ENCODE measurements at regions not wholly inside any gene's neighbourhood (a gene's known extent, or its start where the extent isn't known, plus 50 kb on each side); places are given as distances from the start of the nearest gene placed in this dataset.

GRCh38 chr2:13035866-13036265 lies 319.1 kb downstream of the TRIB2 start:
- Histone ChIP-seq H3K79me1 (ENCODE audit: insufficient read depth, low read depth, low read length, poor library complexity, severe bottlenecking) (no peaks in the 10 kb centered on the region), H3K27ac (ENCODE audit: insufficient read length, low read depth, low read length) (no peak overlapping the region), H2BK20ac (ENCODE audit: low read depth, low read length, poor library complexity, severe bottlenecking) (no peak overlapping the region), H4K8ac (replicated peaks; ENCODE audit: insufficient read length, low read depth, low read length) (no peak overlapping the region), H2AFZ (ENCODE audit: low read length) (no peak overlapping the region), H3K79me2 (ENCODE audit: insufficient read depth, low read length) (no peaks in the 10 kb centered on the region), H4K91ac (ENCODE audit: insufficient read length, low read depth, low read length) (no peak overlapping the region), H4K5ac (ENCODE audit: insufficient read length, low read depth, low read length) (no peak overlapping the region), H3K4me1 (ENCODE audit: insufficient read depth, low read length) (no peaks in the 10 kb centered on the region), H2BK5ac (ENCODE audit: insufficient read length, low read length) (no peak overlapping the region), H3K9me3 (ENCODE audit: control insufficient read depth, low read depth, low read length) (no peaks in the 10 kb centered on the region), H3K14ac (ENCODE audit: insufficient read depth, low read length) (no peak overlapping the region), H3K23me2 (ENCODE audit: insufficient read length, low read depth, low read length, poor library complexity, severe bottlenecking) (no peaks in the 10 kb centered on the region), H2BK15ac (ENCODE audit: low read depth, low read length) (no peak overlapping the region), H3K18ac (ENCODE audit: insufficient read length, low read depth, low read length) (no peak overlapping the region), H2AK5ac (ENCODE audit: insufficient read length, low read length) (no peak overlapping the region), H3K27me3 (ENCODE audit: insufficient read depth, low read length) (no peaks in the 10 kb centered on the region), H3T11ph (ENCODE audit: low read length) (no peak overlapping the region), H3K4ac (ENCODE audit: low read depth, low read length) (no peak overlapping the region), H3K23ac (ENCODE audit: insufficient read length, low read depth, low read length) (no peak overlapping the region), H2BK12ac (ENCODE audit: insufficient read length, low read depth, low read length) (no peak overlapping the region), H4K20me1 (ENCODE audit: control insufficient read depth, insufficient read depth, insufficient read length) (no peaks in the 10 kb centered on the region), H3K56ac (ENCODE audit: insufficient read length, low read depth, low read length) (no peak overlapping the region), H3K9ac (ENCODE audit: extremely low read depth, insufficient read length, low read length) (no peak overlapping the region), H3K4me2 (ENCODE audit: insufficient read depth, insufficient read length, low read length) (no peak overlapping the region), H2BK120ac (ENCODE audit: low read depth, low read length, poor library complexity, severe bottlenecking) (no peak overlapping the region)
- H3K36me3 Mint-ChIP-seq (ENCODE audit: insufficient read depth in 1 of 3, low read depth in 3 of 3): no peaks in the 10 kb centered on the region; a peak in 1 of 7 replicates
- no peaks in the 10 kb centered on the region for H3K4me1 Mint-ChIP-seq
- no peak for TF ChIP-seq CTCF (conservative IDR thresholded peaks at IDR 0.05)
- H3K9me3 Mint-ChIP-seq: peaks cover 0 to 4% of the 10 kb centered on the region in 2 experiments; a peak in 1 of 5 replicates
- no peak overlapping the region for H3K4me3 Mint-ChIP-seq
- WGBS (ENCODE audit: extremely low coverage, insufficient read length, low lambda C conversion rate): no CpG with 5 or more reads among the region's 3 CpGs
- no peak overlapping the region for H3K27ac Mint-ChIP-seq
- DNase-seq: no peak
- H3K27me3 Mint-ChIP-seq (ENCODE audit: low read depth): no peaks in the 10 kb centered on the region; the same call in 1 of the 2 replicates
